Gastroesophageal sphincter (tissue), 4 donors: ENCODE measurements at regions not wholly inside any gene's neighbourhood (a gene's known extent, or its start where the extent isn't known, plus 50 kb on each side); places are given as distances from the start of the nearest gene placed in this dataset.

Experiments
- ATAC-seq: fragments of 150-250 bp; one replicate; pipeline ENCODE4 v1.9.1; 2016; ENCODE audit warnings: mild to moderate bottlenecking, moderate library complexity
- H3K27ac ChIP-seq, 4 donors: fragments of 200-600 bp; sonication (generic) in 3 of 4; 1 replicate in 3 of 4; 2 replicates in 1 of 4; pipeline ENCODE4 v1.5.1; 2016 to 2019
- H3K27me3 ChIP-seq: fragments of 200-600 bp; sonication (generic); one replicate; pipeline ENCODE4 v1.5.1; 2019
- H3K36me3 ChIP-seq, 2 donors: fragments of 200-600 bp; sonication (generic); one replicate each; pipeline ENCODE4 v1.5.1; 2019; ENCODE audit warnings: control low read depth in 1 of 2
- H3K4me1 ChIP-seq, 3 donors: fragments of 200-600 bp; sonication (generic); 1 replicate in 2 of 3; 2 replicates in 1 of 3; pipeline ENCODE4 v1.5.1; 2016 to 2019; ENCODE audit warnings: control low read depth in 2 of 3
- H3K4me3 ChIP-seq, 2 donors: fragments of 200-600 bp; sonication (generic); one replicate each; pipeline ENCODE4 v1.5.1; 2019; ENCODE audit warnings: mild to moderate bottlenecking in 1 of 2, moderate library complexity in 1 of 2
- H3K9me3 ChIP-seq, 3 donors: fragments of 200-600 bp; sonication (generic); one replicate each; pipeline ENCODE4 v1.5.1; 2017 to 2019; ENCODE audit warnings: control low read depth in 2 of 3
- EP300 ChIP-seq: sonication (generic); formaldehyde crosslinking; IDR thresholded peaks from one replicate; pipeline ENCODE4 v1.6.1; 2017; ENCODE audit warnings: antibody characterized with exemption, mild to moderate bottlenecking
- POLR2A ChIP-seq, 2 donors: fragments of 450-650 bp; IDR thresholded peaks; one replicate each; pipeline ENCODE4 v1.6.1; 2017; ENCODE audit warnings: antibody characterized with exemption in 2 of 2, mild to moderate bottlenecking in 2 of 2, moderate library complexity in 1 of 2
- POLR2AphosphoS5 ChIP-seq: sonication (generic); formaldehyde crosslinking; IDR thresholded peaks from one replicate; pipeline ENCODE4 v1.6.1; 2017; ENCODE audit warnings: antibody characterized with exemption
- WGBS, 2 donors: methylation state at CpG; one replicate each; pipeline ENCODE4 v1.1.5; 2018; ENCODE audit warnings: low coverage in 1 of 2; 5-methylcytosine and 5-hydroxymethylcytosine counted together
- TF ChIP-seq, protein P1 (sequence below), 4 experiments: fragments of 200-600 bp in 2 of 4; fragments of 450-650 bp in 2 of 4; sonication (generic) in 1 of 4; IDR thresholded peaks; one replicate each; pipeline ENCODE4 v1.5.1; 2017 to 2019; ENCODE audit warnings: antibody characterized with exemption in 4 of 4, mild to moderate bottlenecking in 2 of 4, moderate library complexity in 2 of 4

DNA sequence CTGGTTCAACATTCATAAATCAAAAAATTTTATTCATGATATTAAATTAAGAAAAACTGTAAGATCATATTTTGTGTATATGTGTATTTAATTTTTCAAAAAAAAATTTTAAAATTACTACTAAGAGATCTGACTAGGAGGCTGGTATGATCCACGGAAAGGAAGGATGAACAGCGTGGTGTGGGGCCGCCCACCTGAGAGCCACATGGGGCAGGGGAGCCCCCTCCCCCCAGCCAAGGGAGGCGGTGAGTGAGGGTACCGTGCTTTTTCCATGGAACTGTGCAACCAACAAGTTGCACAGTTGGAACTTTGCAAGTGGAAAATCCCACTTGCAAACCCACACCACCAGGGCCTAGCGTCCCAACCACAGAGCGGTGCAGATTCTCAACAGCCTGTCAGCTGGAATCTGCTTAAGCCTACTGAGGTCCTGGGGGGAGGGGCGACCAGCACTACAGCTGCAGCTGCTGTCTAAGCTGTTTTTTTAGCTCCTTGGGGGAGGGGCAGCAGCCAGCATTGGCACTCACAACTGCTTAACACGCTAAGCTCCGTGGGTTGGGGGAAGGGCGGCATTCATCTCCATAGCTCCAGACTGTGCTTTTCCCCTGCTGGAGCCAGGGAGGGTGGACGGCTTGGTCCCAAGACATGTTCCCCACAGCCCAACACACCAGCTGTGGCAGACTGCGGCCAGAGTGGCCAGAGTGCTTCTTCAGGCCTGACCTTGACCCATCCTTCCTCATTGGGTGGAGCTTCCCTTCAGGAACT, 94.2 kb upstream of the IGFBP3 start:
- Histone ChIP-seq H3K4me3 (no peak overlapping the region), H3K4me1 (peaks cover 0 to 5% (median 0%) of the 10 kb centered on the region in 3 donors), H3K36me3 (no peaks in the 10 kb centered on the region), H3K27ac (no peak overlapping the region), H3K27me3 (peaks cover 4% of the 10 kb centered on the region), H3K9me3 (peaks cover 0 to 9% (median 0%) of the 10 kb centered on the region in 3 donors)
- TF ChIP-seq POLR2A (IDR thresholded peaks at IDR 0.05) (no peak), POLR2AphosphoS5 (no peak), EP300 (no peak)
- TF ChIP-seq, protein P1, sequence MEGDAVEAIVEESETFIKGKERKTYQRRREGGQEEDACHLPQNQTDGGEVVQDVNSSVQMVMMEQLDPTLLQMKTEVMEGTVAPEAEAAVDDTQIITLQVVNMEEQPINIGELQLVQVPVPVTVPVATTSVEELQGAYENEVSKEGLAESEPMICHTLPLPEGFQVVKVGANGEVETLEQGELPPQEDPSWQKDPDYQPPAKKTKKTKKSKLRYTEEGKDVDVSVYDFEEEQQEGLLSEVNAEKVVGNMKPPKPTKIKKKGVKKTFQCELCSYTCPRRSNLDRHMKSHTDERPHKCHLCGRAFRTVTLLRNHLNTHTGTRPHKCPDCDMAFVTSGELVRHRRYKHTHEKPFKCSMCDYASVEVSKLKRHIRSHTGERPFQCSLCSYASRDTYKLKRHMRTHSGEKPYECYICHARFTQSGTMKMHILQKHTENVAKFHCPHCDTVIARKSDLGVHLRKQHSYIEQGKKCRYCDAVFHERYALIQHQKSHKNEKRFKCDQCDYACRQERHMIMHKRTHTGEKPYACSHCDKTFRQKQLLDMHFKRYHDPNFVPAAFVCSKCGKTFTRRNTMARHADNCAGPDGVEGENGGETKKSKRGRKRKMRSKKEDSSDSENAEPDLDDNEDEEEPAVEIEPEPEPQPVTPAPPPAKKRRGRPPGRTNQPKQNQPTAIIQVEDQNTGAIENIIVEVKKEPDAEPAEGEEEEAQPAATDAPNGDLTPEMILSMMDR (IDR thresholded peaks at IDR 0.05): no peak
- 43% methylated on average over 5 of the region's 13 CpGs; no CpG with 5 or more reads in 1 of the 2 donors for WGBS, 2 donors
- no peak for ATAC-seq

DNA sequence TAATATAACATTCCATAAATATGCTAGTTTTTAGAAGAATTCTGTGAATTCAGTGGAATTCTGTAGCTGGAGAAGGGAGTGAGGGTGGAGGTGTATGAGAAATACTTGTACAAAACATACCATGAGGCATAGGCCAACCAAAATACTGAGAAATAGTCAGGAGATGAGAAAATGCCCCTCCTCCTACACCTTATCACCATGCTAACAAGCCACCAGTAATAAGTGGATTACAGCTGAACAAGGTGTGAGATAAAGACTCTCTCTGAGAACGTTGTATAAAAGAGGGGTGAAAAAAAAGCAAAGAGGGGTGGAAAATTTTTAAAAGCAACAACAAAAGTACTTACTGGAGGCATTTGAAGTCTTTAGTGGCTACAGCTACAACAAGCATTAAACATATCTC, 90.4 kb upstream of the IGFBP3 start:
- H3K4me3 ChIP-seq: no peak overlapping the region
- WGBS, 2 donors: 9 to 29% methylated on average over 1 of the region's 1 CpG
- no peak for ATAC-seq
- no peaks in the 10 kb centered on the region for H3K36me3 ChIP-seq
- H3K9me3 ChIP-seq: peaks cover 0 to 5% (median 0%) of the 10 kb centered on the region in 3 donors
- H3K4me1 ChIP-seq: peaks cover 0 to 5% (median 0%) of the 10 kb centered on the region in 3 donors
- TF ChIP-seq POLR2AphosphoS5 (no peak), POLR2A (IDR thresholded peaks at IDR 0.05) (no peak), EP300 (no peak)
- TF ChIP-seq, protein P1 (IDR thresholded peaks at IDR 0.05): no peak
- peaks cover 4% of the 10 kb centered on the region for H3K27me3 ChIP-seq
- no peak overlapping the region for H3K27ac ChIP-seq

DNA sequence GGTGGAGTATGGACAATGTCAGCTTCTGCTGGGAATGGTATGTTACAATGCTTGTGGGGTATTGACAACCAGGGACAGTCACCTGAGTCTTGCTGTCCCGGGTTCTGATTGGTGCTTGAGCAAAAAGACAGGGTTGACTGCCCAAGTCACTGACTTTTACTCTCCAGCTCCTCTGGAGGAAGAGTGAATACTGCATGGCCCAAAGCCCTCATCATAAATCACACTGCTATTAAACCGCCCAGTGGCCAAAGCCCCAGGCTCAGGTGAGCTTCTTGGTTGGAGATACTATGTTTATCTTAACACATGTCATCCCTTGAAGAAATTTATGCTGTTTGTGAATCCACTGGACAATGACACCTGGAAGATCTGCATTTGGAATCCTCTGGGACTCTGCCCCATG, 90.0 kb upstream of the IGFBP3 start:
- Histone ChIP-seq H3K4me3 (no peak overlapping the region), H3K4me1 (peaks cover 0 to 5% (median 0%) of the 10 kb centered on the region in 3 donors), H3K27ac (no peak overlapping the region), H3K27me3 (peaks cover 4% of the 10 kb centered on the region), H3K36me3 (no peaks in the 10 kb centered on the region), H3K9me3 (peaks cover 0 to 10% (median 0%) of the 10 kb centered on the region in 3 donors)
- WGBS, 2 donors: 83 to 100% methylated on average over 1 of the region's 2 CpGs
- ATAC-seq: no peak
- TF ChIP-seq POLR2A (IDR thresholded peaks at IDR 0.05): no peak
- TF ChIP-seq, protein P1 (IDR thresholded peaks at IDR 0.05): no peak
- no peak for TF ChIP-seq EP300
- TF ChIP-seq POLR2AphosphoS5: no peak

DNA sequence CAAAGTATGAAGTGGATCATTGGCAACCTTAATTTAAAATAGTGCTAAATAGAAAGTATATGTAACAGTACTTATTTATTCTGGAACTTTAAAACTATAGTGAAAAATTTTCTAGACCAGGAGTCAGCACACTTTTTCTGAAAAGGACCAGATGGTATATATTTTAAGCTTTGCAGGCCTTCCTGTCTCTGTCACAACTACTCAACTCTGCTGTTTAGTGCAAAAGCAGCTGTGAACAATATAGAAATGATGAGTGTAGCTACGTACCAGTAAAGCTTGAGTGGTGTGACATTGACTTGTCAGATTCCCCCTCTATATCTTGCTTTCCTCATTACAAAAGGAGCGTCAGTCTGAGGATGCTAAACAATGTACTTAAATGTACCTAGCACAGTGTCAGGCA, 88.1 kb upstream of the IGFBP3 start:
- H3K4me3 ChIP-seq: no peak overlapping the region
- H3K27me3 ChIP-seq: peaks cover 4% of the 10 kb centered on the region
- no peaks in the 10 kb centered on the region for H3K36me3 ChIP-seq
- TF ChIP-seq POLR2A (IDR thresholded peaks at IDR 0.05) (no peak), EP300 (no peak), POLR2AphosphoS5 (no peak)
- TF ChIP-seq, protein P1 (IDR thresholded peaks at IDR 0.05): no peak
- ATAC-seq: no peak
- no peak overlapping the region for H3K27ac ChIP-seq
- 67 to 81% methylated on average over 1 to 2 of the region's 2 CpGs for WGBS, 2 donors
- H3K9me3 ChIP-seq: peaks cover 0 to 11% (median 0%) of the 10 kb centered on the region in 3 donors
- H3K4me1 ChIP-seq: no peaks in the 10 kb centered on the region
